HG03442 (cell line): ENCODE measurements at regions not wholly inside any gene's neighbourhood (a gene's known extent, or its start where the extent isn't known, plus 50 kb on each side); places are given as distances from the start of the nearest gene placed in this dataset.

Experiments
- ATAC-seq: cut with Tn5 transposase; IDR thresholded peaks from one replicate; pipeline ENCODE4 v1.9.1; 2021; ENCODE audit warnings: mild to moderate bottlenecking, moderate library complexity; ENCODE audit not compliant: unreplicated experiment

GRCh38 chr5:125399885-125400284, 653.4 kb upstream of the ZNF608 start:
- ATAC-seq = no peak

- no peak for ATAC-seq
Measured at GRCh38 chr5:125401724-125402622, 655.5 kb upstream of the ZNF608 start.

- ATAC-seq = no peak
Measured at GRCh38 chr5:125402787-125403186, 656.3 kb upstream of the ZNF608 start.

GRCh38 chr5:125404056-125404455, 657.6 kb upstream of the ZNF608 start:
- no peak for ATAC-seq

GRCh38 chr5:125408448-125409233, 662.2 kb upstream of the ZNF608 start:
- ATAC-seq = peak; percentile 40

GRCh38 chr5:125409234-125409860, 662.9 kb upstream of the ZNF608 start:
- ATAC-seq = no peak

GRCh38 chr5:125409861-125410536, 663.6 kb upstream of the ZNF608 start:
- no peak for ATAC-seq

GRCh38 chr5:125410537-125411070, 664.2 kb upstream of the ZNF608 start:
- ATAC-seq = no peak

GRCh38 chr5:125411071-125411743, 664.8 kb upstream of the ZNF608 start:
- ATAC-seq = peak; percentile 46

GRCh38 chr5:125411744-125412560, 665.5 kb upstream of the ZNF608 start:
- ATAC-seq = peak; percentile 58

- ATAC-seq = no peak
Measured at GRCh38 chr5:125412561-125413495, 666.4 kb upstream of the ZNF608 start.

- no peak for ATAC-seq
Measured at GRCh38 chr5:125413496-125414274, 667.2 kb upstream of the ZNF608 start.

- no peak for ATAC-seq
Measured at GRCh38 chr5:125415126-125415525, 668.7 kb upstream of the ZNF608 start.

- no peak for ATAC-seq
Measured at GRCh38 chr5:125416055-125416454, 669.6 kb upstream of the ZNF608 start.

- ATAC-seq = no peak
Measured at GRCh38 chr5:125421006-125421405, 674.6 kb upstream of the ZNF608 start.

GRCh38 chr5:125422342-125422741, 675.9 kb upstream of the ZNF608 start:
- ATAC-seq = no peak

- ATAC-seq = no peak
Measured at GRCh38 chr5:125424402-125425141, 678.1 kb upstream of the ZNF608 start.
